H1 (cell line): ENCODE measurements at regions not wholly inside any gene's neighbourhood (a gene's known extent, or its start where the extent isn't known, plus 50 kb on each side); places are given as distances from the start of the nearest gene placed in this dataset.

Experiments used
- ATF3 ChIP-seq: IDR thresholded peaks from 2 replicates; pipeline ENCODE4 v1.6.1; 2011; ENCODE audit warnings: low read depth, mild to moderate bottlenecking, low read length; ENCODE audit not compliant: insufficient read depth
- GTF2F1 ChIP-seq: IDR thresholded peaks from 2 replicates; pipeline ENCODE4 v1.6.1; 2012; ENCODE audit warnings: low read depth, low read length, improper control_type of control experiment, borderline replicate concordance
- SAP30 ChIP-seq: fragments of 300-600 bp; sonication (generic); IDR thresholded peaks from 2 replicates; pipeline ENCODE4 v1.7.1; 2012; ENCODE audit warnings: low read length, moderate library complexity, mild to moderate bottlenecking, inconsistent platforms; ENCODE audit not compliant: insufficient read depth, insufficient replicate concordance
- TAF1 ChIP-seq: IDR thresholded peaks from 2 replicates; pipeline ENCODE4 v1.6.1; 2011; ENCODE audit warnings: mild to moderate bottlenecking, low read depth, low read length
- USF2 ChIP-seq: IDR thresholded peaks from 2 replicates; pipeline ENCODE4 v1.6.1; 2011; ENCODE audit warnings: low read length, improper control_type of control experiment
- YY1 ChIP-seq: IDR thresholded peaks from 2 replicates; pipeline ENCODE4 v1.6.1; 2011; ENCODE audit warnings: low read depth, mild to moderate bottlenecking, low read length

- TF ChIP-seq ATF3: no peak
- TF ChIP-seq USF2: no peak
- no peak for TF ChIP-seq SAP30
- TF ChIP-seq GTF2F1: no peak
- TF ChIP-seq YY1: no peak
- TF ChIP-seq TAF1: no peak
Measured at GRCh38 chr9:108188976-108189375, 666.8 kb downstream of the ACTL7B start (continued).
